Karpas-422 (cell line): ENCODE measurements at regions not wholly inside any gene's neighbourhood (a gene's known extent, or its start where the extent isn't known, plus 50 kb on each side); places are given as distances from the start of the nearest gene placed in this dataset.

Experiments used
- DNase-seq: peaks from one replicate; pipeline ENCODE4 v3.0.0-alpha.2; 2015
- H2AFZ ChIP-seq: fragments of 200-600 bp; sonication (generic); 2 replicates; pipeline ENCODE4 v1.6.1; 2014; ENCODE audit warnings: antibody characterized with exemption, low read length, mixed read lengths
- H3K27ac ChIP-seq: fragments of 200-600 bp; sonication (generic); 2 replicates; pipeline ENCODE4 v1.5.1; 2014; ENCODE audit warnings: mild to moderate bottlenecking, low read length, moderate library complexity
- H3K27me3 ChIP-seq: fragments of 200-600 bp; sonication (generic); 2 replicates; pipeline ENCODE4 v1.6.1; 2014; ENCODE audit warnings: low read length, mixed read lengths
- H3K36me3 ChIP-seq: fragments of 200-600 bp; sonication (generic); 2 replicates; pipeline ENCODE4 v1.6.1; 2014; ENCODE audit warnings: low read length, mixed read lengths; ENCODE audit not compliant: insufficient read depth
- H3K4me1 ChIP-seq: fragments of 200-600 bp; sonication (generic); 2 replicates; pipeline ENCODE4 v1.6.1; 2014; ENCODE audit warnings: mild to moderate bottlenecking, low read length, mixed read lengths
- H3K4me2 ChIP-seq: fragments of 200-600 bp; sonication (generic); 2 replicates; pipeline ENCODE4 v1.6.1; 2014; ENCODE audit warnings: low read length, low read depth, mild to moderate bottlenecking; ENCODE audit not compliant: poor library complexity, severe bottlenecking
- H3K4me3 ChIP-seq: fragments of 200-600 bp; sonication (generic); 2 replicates; pipeline ENCODE4 v1.5.1; 2014; ENCODE audit warnings: mild to moderate bottlenecking, antibody characterized with exemption, low read length, mixed read lengths
- H3K79me2 ChIP-seq: fragments of 200-600 bp; sonication (generic); 2 replicates; pipeline ENCODE4 v1.6.1; 2014; ENCODE audit warnings: mild to moderate bottlenecking, low read length, mixed read lengths
- H3K9ac ChIP-seq: fragments of 200-600 bp; sonication (generic); 2 replicates; pipeline ENCODE4 v1.6.0; 2014; ENCODE audit warnings: low read length
- H3K9me2 ChIP-seq: fragments of 200-600 bp; sonication (generic), shearing (Covaris generic); replicated peaks from 2 replicates; pipeline ENCODE4 v1.6.0; 2014; ENCODE audit warnings: mild to moderate bottlenecking, low read length, moderate library complexity; ENCODE audit not compliant: insufficient read depth
- H3K9me3 ChIP-seq: fragments of 300-700, 200-600 bp; sonication (generic); 2 replicates; pipeline ENCODE4 v1.6.1; 2014; ENCODE audit warnings: low read length, mixed read lengths
- H4K20me1 ChIP-seq: fragments of 200-600 bp; sonication (generic); 2 replicates; pipeline ENCODE4 v1.6.1; 2014; ENCODE audit warnings: mild to moderate bottlenecking, antibody characterized with exemption, low read length, low read depth; ENCODE audit not compliant: insufficient read depth

GRCh38 chr2:160838147-160838546 lies 322.1 kb upstream of the TANK start:
- Histone ChIP-seq H3K4me2 (no peak overlapping the region), H2AFZ (no peak overlapping the region), H3K4me1 (no peaks in the 10 kb centered on the region), H3K9me3 (peaks cover 3% of the 10 kb centered on the region; the same call in 1 of the 2 replicates), H3K79me2 (no peaks in the 10 kb centered on the region), H4K20me1 (no peaks in the 10 kb centered on the region), H3K9ac (no peak overlapping the region), H3K27me3 (no peaks in the 10 kb centered on the region), H3K27ac (no peak overlapping the region), H3K9me2 (no peaks in the 10 kb centered on the region), H3K36me3 (no peaks in the 10 kb centered on the region), H3K4me3 (no peak overlapping the region)
- no peak for DNase-seq

- H3K9me2 ChIP-seq, result no peaks in the 10 kb centered on the region
- H3K4me3 ChIP-seq, result no peak overlapping the region
- no peak for DNase-seq
- no peaks in the 10 kb centered on the region for H3K4me1 ChIP-seq
- H2AFZ ChIP-seq, result no peak overlapping the region
- no peaks in the 10 kb centered on the region for H3K27me3 ChIP-seq
- no peaks in the 10 kb centered on the region for H4K20me1 ChIP-seq
- H3K9ac ChIP-seq, result no peak overlapping the region
- H3K79me2 ChIP-seq, result no peaks in the 10 kb centered on the region
- no peak overlapping the region for H3K27ac ChIP-seq
- no peak overlapping the region for H3K4me2 ChIP-seq
- H3K36me3 ChIP-seq, result no peaks in the 10 kb centered on the region
- peaks cover 5% of the 10 kb centered on the region; the same call in 1 of the 2 replicates for H3K9me3 ChIP-seq
Measured at GRCh38 chr2:160838691-160839090, 321.5 kb upstream of the TANK start.

GRCh38 chr2:160842286-160842685 lies 317.9 kb upstream of the TANK start:
- Histone ChIP-seq H3K27ac (no peak overlapping the region), H3K9me3 (peaks cover 5% of the 10 kb centered on the region; the same call in 1 of the 2 replicates), H3K4me1 (no peaks in the 10 kb centered on the region), H3K79me2 (no peaks in the 10 kb centered on the region), H4K20me1 (no peaks in the 10 kb centered on the region), H2AFZ (no peak overlapping the region), H3K4me3 (no peak overlapping the region), H3K4me2 (no peak overlapping the region), H3K9ac (no peak overlapping the region), H3K36me3 (no peaks in the 10 kb centered on the region), H3K9me2 (no peaks in the 10 kb centered on the region), H3K27me3 (no peaks in the 10 kb centered on the region)
- no peak for DNase-seq

- Histone ChIP-seq H3K27me3 (no peaks in the 10 kb centered on the region), H3K4me1 (no peaks in the 10 kb centered on the region), H3K79me2 (no peaks in the 10 kb centered on the region), H4K20me1 (no peaks in the 10 kb centered on the region), H3K9me2 (no peaks in the 10 kb centered on the region), H3K36me3 (no peaks in the 10 kb centered on the region), H3K9me3 (no peaks in the 10 kb centered on the region), H3K4me2 (no peak overlapping the region), H3K27ac (no peak overlapping the region), H3K9ac (no peak overlapping the region), H3K4me3 (no peak overlapping the region), H2AFZ (no peak overlapping the region)
- no peak for DNase-seq
Measured at GRCh38 chr2:160859096-160859495, 301.1 kb upstream of the TANK start.

- no peak for DNase-seq
- no peaks in the 10 kb centered on the region for H3K27me3 ChIP-seq
- H4K20me1 ChIP-seq, result no peaks in the 10 kb centered on the region
- H3K27ac ChIP-seq, result no peak overlapping the region
- H3K79me2 ChIP-seq, result no peaks in the 10 kb centered on the region
- H3K4me2 ChIP-seq, result no peak overlapping the region
- no peaks in the 10 kb centered on the region for H3K36me3 ChIP-seq
- H3K9ac ChIP-seq, result no peak overlapping the region
- no peaks in the 10 kb centered on the region for H3K9me2 ChIP-seq
- H2AFZ ChIP-seq, result no peak overlapping the region
- no peaks in the 10 kb centered on the region for H3K4me1 ChIP-seq
- H3K9me3 ChIP-seq, result no peaks in the 10 kb centered on the region
- H3K4me3 ChIP-seq, result no peak overlapping the region
Measured at GRCh38 chr2:160862226-160862625, 298.0 kb upstream of the TANK start.

GRCh38 chr2:160868891-160869290 lies 291.3 kb upstream of the TANK start:
- Histone ChIP-seq H3K9me3 (no peaks in the 10 kb centered on the region), H3K9ac (no peak overlapping the region), H3K36me3 (no peaks in the 10 kb centered on the region), H3K4me2 (no peak overlapping the region), H3K27ac (no peak overlapping the region), H3K4me3 (no peak overlapping the region), H3K4me1 (no peaks in the 10 kb centered on the region), H3K27me3 (no peaks in the 10 kb centered on the region), H4K20me1 (no peaks in the 10 kb centered on the region), H2AFZ (no peak overlapping the region), H3K79me2 (no peaks in the 10 kb centered on the region), H3K9me2 (no peaks in the 10 kb centered on the region)
- no peak for DNase-seq

- Histone ChIP-seq H3K9me3 (no peaks in the 10 kb centered on the region), H3K9me2 (no peaks in the 10 kb centered on the region), H3K36me3 (no peaks in the 10 kb centered on the region), H3K4me2 (no peak overlapping the region), H3K79me2 (no peaks in the 10 kb centered on the region), H3K27ac (no peak overlapping the region), H3K4me1 (no peaks in the 10 kb centered on the region), H2AFZ (no peak overlapping the region), H3K9ac (no peak overlapping the region), H4K20me1 (no peaks in the 10 kb centered on the region), H3K27me3 (no peaks in the 10 kb centered on the region), H3K4me3 (no peak overlapping the region)
- DNase-seq, result no peak
Measured at GRCh38 chr2:160869411-160869810, 290.8 kb upstream of the TANK start.

- no peak overlapping the region for H3K27ac ChIP-seq
- no peaks in the 10 kb centered on the region for H3K9me2 ChIP-seq
- no peak overlapping the region for H3K4me2 ChIP-seq
- H2AFZ ChIP-seq, result no peak overlapping the region
- no peaks in the 10 kb centered on the region for H3K4me1 ChIP-seq
- no peak for DNase-seq
- H3K9me3 ChIP-seq, result no peaks in the 10 kb centered on the region
- no peaks in the 10 kb centered on the region for H3K27me3 ChIP-seq
- H3K79me2 ChIP-seq, result no peaks in the 10 kb centered on the region
- H3K4me3 ChIP-seq, result no peak overlapping the region
- no peaks in the 10 kb centered on the region for H4K20me1 ChIP-seq
- no peaks in the 10 kb centered on the region for H3K36me3 ChIP-seq
- H3K9ac ChIP-seq, result no peak overlapping the region
Measured at GRCh38 chr2:160870729-160871465, 289.3 kb upstream of the TANK start.
